SK-N-SH treated with all-trans-retinoic acid at 6 μM for 48 hours (cell line): ENCODE measurements at regions not wholly inside any gene's neighbourhood (a gene's known extent, or its start where the extent isn't known, plus 50 kb on each side); places are given as distances from the start of the nearest gene placed in this dataset.

ENCODE experiments used
- ESRRG ChIP-seq: fragments of 250-450 bp; sonication (Bioruptor Pico); IDR thresholded peaks from 2 replicates; pipeline ENCODE4 v1.6.1; 2021; ENCODE audit warnings: mild to moderate bottlenecking
- GLIS3 ChIP-seq: fragments of 250-450 bp; sonication (Bioruptor Pico); IDR thresholded peaks from 2 replicates; pipeline ENCODE4 v1.5.0; 2020; ENCODE audit warnings: mild to moderate bottlenecking, moderate library complexity
- ISL1 ChIP-seq: fragments of 250-450 bp; sonication (Bioruptor Pico); IDR thresholded peaks from 2 replicates; pipeline ENCODE4 v2.1.2; 2022; ENCODE audit warnings: mild to moderate bottlenecking, moderate library complexity
- POU6F1 ChIP-seq: fragments of 250-450 bp; sonication (Bioruptor Pico); IDR thresholded peaks from 2 replicates; pipeline ENCODE4 v1.8.0; 2021; ENCODE audit warnings: low read depth, mild to moderate bottlenecking, moderate library complexity, borderline replicate concordance
- PPARA ChIP-seq: fragments of 250-450 bp; sonication (Bioruptor Pico); IDR thresholded peaks from 2 replicates; pipeline ENCODE4 v1.5.0; 2020; ENCODE audit warnings: mild to moderate bottlenecking, borderline replicate concordance
- RARB ChIP-seq: fragments of 250-450 bp; sonication (Bioruptor Pico); IDR thresholded peaks from 2 replicates; pipeline ENCODE4 v1.8.0; 2021; ENCODE audit warnings: mild to moderate bottlenecking, moderate library complexity
- TCF4 ChIP-seq: fragments of 250-450 bp; sonication (Bioruptor Pico); IDR thresholded peaks from 2 replicates; pipeline ENCODE4 v1.8.0; 2021; ENCODE audit warnings: mild to moderate bottlenecking, moderate library complexity, borderline replicate concordance
- ZC3H10 ChIP-seq: fragments of 250-450 bp; sonication (Bioruptor Pico); IDR thresholded peaks from 2 replicates; pipeline ENCODE4 v1.5.1; 2021; ENCODE audit warnings: mild to moderate bottlenecking, moderate library complexity
- ZFP30 ChIP-seq: fragments of 450-650 bp; formaldehyde crosslinking; IDR thresholded peaks from 2 replicates; pipeline ENCODE4 v1.5.0; 2022; ENCODE audit warnings: mild to moderate bottlenecking, moderate library complexity
- ZNF70 ChIP-seq: fragments of 450-650 bp; formaldehyde crosslinking; IDR thresholded peaks from 2 replicates; pipeline ENCODE4 v1.5.0; 2020; ENCODE audit warnings: mild to moderate bottlenecking, moderate library complexity
- ZNF8 ChIP-seq: fragments of 450-650 bp; formaldehyde crosslinking; IDR thresholded peaks from 2 replicates; pipeline ENCODE4 v1.5.0; 2020; ENCODE audit warnings: mild to moderate bottlenecking, moderate library complexity
- TF ChIP-seq, protein P1 (sequence below): fragments of 250-450 bp; sonication (Bioruptor Pico); IDR thresholded peaks from 2 replicates; pipeline ENCODE4 v1.8.0; 2020; ENCODE audit warnings: mild to moderate bottlenecking, moderate library complexity, borderline replicate concordance
- TF ChIP-seq, protein P2 (sequence below): fragments of 250-450 bp; sonication (Bioruptor Pico); IDR thresholded peaks from 2 replicates; pipeline ENCODE4 v1.5.1; 2020; ENCODE audit warnings: low read depth, mild to moderate bottlenecking, moderate library complexity

DNA sequence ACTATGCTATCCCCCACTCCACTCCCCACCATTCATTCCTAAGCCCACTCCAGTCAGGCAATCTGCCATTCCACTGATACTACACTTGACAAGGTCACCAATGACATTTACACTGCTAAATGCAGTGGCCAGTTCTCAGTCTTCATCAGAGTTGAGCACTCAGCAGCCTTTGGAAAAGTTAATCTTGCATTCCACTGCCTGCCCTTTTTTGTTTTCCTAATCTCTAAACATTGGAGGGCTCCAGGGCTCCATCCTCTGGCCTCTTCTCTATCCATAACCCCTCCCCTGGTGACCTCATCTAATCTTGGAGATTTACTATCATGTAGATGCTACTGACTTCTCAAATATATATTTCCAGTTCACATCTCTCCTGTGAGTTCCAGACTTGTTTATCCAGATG, 70.9 kb upstream of the S1PR1 start:
- TF ChIP-seq, protein P1, sequence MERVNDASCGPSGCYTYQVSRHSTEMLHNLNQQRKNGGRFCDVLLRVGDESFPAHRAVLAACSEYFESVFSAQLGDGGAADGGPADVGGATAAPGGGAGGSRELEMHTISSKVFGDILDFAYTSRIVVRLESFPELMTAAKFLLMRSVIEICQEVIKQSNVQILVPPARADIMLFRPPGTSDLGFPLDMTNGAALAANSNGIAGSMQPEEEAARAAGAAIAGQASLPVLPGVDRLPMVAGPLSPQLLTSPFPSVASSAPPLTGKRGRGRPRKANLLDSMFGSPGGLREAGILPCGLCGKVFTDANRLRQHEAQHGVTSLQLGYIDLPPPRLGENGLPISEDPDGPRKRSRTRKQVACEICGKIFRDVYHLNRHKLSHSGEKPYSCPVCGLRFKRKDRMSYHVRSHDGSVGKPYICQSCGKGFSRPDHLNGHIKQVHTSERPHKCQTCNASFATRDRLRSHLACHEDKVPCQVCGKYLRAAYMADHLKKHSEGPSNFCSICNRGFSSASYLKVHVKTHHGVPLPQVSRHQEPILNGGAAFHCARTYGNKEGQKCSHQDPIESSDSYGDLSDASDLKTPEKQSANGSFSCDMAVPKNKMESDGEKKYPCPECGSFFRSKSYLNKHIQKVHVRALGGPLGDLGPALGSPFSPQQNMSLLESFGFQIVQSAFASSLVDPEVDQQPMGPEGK, result no peak
- TF ChIP-seq, protein P2, sequence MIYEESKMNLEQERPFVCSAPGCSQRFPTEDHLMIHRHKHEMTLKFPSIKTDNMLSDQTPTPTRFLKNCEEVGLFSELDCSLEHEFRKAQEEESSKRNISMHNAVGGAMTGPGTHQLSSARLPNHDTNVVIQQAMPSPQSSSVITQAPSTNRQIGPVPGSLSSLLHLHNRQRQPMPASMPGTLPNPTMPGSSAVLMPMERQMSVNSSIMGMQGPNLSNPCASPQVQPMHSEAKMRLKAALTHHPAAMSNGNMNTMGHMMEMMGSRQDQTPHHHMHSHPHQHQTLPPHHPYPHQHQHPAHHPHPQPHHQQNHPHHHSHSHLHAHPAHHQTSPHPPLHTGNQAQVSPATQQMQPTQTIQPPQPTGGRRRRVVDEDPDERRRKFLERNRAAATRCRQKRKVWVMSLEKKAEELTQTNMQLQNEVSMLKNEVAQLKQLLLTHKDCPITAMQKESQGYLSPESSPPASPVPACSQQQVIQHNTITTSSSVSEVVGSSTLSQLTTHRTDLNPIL (CRISPR knock-in tag), result no peak
- TF ChIP-seq TCF4 (CRISPR knock-in tag) (no peak), PPARA (CRISPR knock-in tag) (no peak), ZC3H10 (CRISPR knock-in tag) (no peak), ISL1 (CRISPR knock-in tag) (no peak), ZNF8 (CRISPR knock-in tag) (no peak), GLIS3 (CRISPR knock-in tag) (no peak), ESRRG (CRISPR knock-in tag) (no peak), RARB (CRISPR knock-in tag) (no peak), ZFP30 (CRISPR knock-in tag) (no peak), ZNF70 (CRISPR knock-in tag) (no peak), POU6F1 (CRISPR knock-in tag) (no peak)
